Lower lobe of right lung (tissue), 2 donors: ENCODE measurements at regions not wholly inside any gene's neighbourhood (a gene's known extent, or its start where the extent isn't known, plus 50 kb on each side); places are given as distances from the start of the nearest gene placed in this dataset.

Experiments used
- ATAC-seq, 2 donors: fragments of 200-7000 bp; cut with Tn5 transposase; one replicate each; pipeline ENCODE4 v1.9.1; 2020 to 2022; ENCODE audit warnings: mild to moderate bottlenecking in 2 of 2, moderate library complexity in 2 of 2
- DNase-seq: peaks from one replicate; pipeline ENCODE4 v3.0.0-alpha.2; 2020
- H3K27ac ChIP-seq: fragments of 200-600 bp; one replicate; pipeline ENCODE4 v1.8.0; 2022
- H3K27me3 ChIP-seq: fragments of 200-600 bp; one replicate; pipeline ENCODE4 v1.8.0; 2022; ENCODE audit warnings: low read depth
- H3K36me3 ChIP-seq: fragments of 200-600 bp; one replicate; pipeline ENCODE4 v1.8.0; 2022; ENCODE audit warnings: mild to moderate bottlenecking
- H3K4me1 ChIP-seq: fragments of 200-600 bp; one replicate; pipeline ENCODE4 v1.8.0; 2022
- H3K4me3 ChIP-seq: fragments of 200-600 bp; one replicate; pipeline ENCODE4 v1.8.0; 2022; ENCODE audit warnings: mild to moderate bottlenecking
- H3K9me3 ChIP-seq: fragments of 200-600 bp; one replicate; pipeline ENCODE4 v1.8.0; 2022
- intact Hi-C: fragments of 100-400 bp; cut with DNase I; formaldehyde crosslinking; loops from one replicate; pipeline ENCODE4 v1.11.0; 2022
- TF ChIP-seq, protein P1 (sequence below): fragments of 200-600 bp; IDR thresholded peaks from one replicate; pipeline ENCODE4 v1.8.0; 2022; ENCODE audit warnings: antibody characterized with exemption, mild to moderate bottlenecking
- donor health status: DM: no; HTN: yes; CAD: no; lungs with severe emphysema.

DNA sequence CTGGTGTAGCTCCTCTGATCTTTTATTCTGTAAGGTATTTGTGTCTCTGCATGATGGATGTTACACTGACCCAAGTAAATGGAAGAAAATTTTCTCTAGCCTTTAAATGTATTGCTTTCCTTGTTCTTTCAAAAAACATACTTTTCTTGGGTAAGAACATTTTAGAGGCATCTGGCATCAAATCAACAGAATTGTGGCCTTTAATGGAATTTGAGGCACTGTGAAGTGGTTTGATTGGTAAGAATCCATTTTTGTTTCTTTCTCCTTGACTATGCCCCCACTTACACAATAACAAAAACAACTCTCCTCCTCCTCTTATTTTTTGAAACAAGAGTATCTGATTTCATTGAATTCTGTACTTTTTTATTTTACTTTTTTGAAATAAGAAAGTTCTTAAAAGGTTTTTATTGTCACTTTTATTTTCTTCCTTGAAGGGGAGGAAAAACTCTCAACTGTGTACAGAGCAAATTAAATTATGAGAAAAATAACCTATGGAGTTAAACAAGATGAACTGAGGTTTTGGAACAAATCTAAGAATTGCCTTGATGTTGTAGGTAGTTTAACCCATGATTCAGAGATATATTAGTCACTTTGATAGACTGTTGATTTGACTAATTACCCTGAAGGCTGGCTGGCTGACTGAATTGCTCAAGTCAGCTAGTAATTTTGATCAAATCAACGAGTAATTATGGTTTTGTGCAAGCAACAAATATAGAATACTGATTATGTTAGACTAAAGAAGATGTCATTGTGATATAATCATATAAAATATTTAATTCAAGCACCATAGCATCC, 146.4 kb downstream of the FHIP1A start:
- no peaks in the 10 kb centered on the region for H3K36me3 ChIP-seq
- H3K27me3 ChIP-seq, result no peaks in the 10 kb centered on the region
- ATAC-seq, result no peak
- H3K27ac ChIP-seq, result no peak overlapping the region
- no peaks in the 10 kb centered on the region for H3K9me3 ChIP-seq
- no peaks in the 10 kb centered on the region for H3K4me1 ChIP-seq
- no peak overlapping the region for H3K4me3 ChIP-seq
- DNase-seq, result no peak
- intact Hi-C loops, result no loop called here
- TF ChIP-seq, protein P1, sequence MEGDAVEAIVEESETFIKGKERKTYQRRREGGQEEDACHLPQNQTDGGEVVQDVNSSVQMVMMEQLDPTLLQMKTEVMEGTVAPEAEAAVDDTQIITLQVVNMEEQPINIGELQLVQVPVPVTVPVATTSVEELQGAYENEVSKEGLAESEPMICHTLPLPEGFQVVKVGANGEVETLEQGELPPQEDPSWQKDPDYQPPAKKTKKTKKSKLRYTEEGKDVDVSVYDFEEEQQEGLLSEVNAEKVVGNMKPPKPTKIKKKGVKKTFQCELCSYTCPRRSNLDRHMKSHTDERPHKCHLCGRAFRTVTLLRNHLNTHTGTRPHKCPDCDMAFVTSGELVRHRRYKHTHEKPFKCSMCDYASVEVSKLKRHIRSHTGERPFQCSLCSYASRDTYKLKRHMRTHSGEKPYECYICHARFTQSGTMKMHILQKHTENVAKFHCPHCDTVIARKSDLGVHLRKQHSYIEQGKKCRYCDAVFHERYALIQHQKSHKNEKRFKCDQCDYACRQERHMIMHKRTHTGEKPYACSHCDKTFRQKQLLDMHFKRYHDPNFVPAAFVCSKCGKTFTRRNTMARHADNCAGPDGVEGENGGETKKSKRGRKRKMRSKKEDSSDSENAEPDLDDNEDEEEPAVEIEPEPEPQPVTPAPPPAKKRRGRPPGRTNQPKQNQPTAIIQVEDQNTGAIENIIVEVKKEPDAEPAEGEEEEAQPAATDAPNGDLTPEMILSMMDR, result no peak

DNA sequence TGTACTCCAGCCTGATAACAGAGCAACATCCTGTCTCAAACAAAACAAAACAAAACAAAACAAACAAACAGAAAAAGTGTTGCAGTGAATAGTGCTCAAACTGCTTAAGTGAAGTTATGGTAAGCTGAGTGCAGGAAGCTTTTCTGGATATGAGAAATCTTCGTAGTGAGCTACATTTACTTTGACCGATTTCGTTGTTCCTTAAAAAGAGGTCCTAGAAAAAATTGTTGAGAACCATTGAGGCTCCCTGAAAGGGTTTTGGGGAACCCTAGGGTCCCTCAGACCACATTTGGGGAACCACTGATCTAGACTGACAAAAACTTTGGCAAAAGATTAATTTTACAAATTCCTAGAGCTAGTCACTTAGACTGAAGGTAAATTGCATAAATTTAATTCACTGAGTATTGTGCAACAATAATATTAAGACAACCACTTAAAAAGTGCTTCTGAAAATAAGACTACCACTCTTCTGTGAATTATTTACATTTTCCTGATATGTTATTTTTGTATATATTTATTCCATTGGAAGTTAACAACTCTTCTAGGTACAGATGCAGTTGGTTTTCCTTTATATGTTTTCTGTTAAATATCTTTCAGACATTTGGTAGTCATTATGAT, 149.6 kb downstream of the FHIP1A start:
- no peaks in the 10 kb centered on the region for H3K4me1 ChIP-seq
- no peak for ATAC-seq
- TF ChIP-seq, protein P1, result no peak
- DNase-seq, result no peak
- H3K4me3 ChIP-seq, result no peak overlapping the region
- H3K9me3 ChIP-seq, result no peaks in the 10 kb centered on the region
- H3K36me3 ChIP-seq, result no peaks in the 10 kb centered on the region
- H3K27ac ChIP-seq, result no peak overlapping the region
- H3K27me3 ChIP-seq, result no peaks in the 10 kb centered on the region
- intact Hi-C loops, result no loop called here

DNA sequence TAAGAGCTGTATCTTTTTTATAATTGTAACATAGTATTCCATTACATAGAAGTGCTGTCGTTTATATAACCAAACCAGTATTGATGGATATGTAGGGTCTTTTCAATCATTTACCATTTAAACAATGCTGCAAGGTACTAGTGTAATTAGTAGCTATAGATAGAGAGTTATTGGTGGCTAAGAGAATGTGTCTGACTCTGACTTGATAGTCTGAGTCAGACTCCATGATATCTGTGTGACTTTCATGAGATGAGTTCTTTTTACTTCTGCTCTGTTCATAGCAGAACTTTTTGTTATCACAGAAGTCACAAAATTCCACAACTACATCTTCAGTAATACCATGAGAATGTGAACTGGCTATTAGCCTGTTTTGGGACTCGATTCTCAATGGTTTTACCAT, 150.6 kb downstream of the FHIP1A start:
- Histone ChIP-seq H3K4me3 (no peak overlapping the region), H3K27me3 (no peaks in the 10 kb centered on the region), H3K36me3 (no peaks in the 10 kb centered on the region), H3K9me3 (no peaks in the 10 kb centered on the region), H3K27ac (no peak overlapping the region), H3K4me1 (no peaks in the 10 kb centered on the region)
- intact Hi-C loops, result no loop called here
- no peak for ATAC-seq
- TF ChIP-seq, protein P1, result no peak
- DNase-seq, result no peak

DNA sequence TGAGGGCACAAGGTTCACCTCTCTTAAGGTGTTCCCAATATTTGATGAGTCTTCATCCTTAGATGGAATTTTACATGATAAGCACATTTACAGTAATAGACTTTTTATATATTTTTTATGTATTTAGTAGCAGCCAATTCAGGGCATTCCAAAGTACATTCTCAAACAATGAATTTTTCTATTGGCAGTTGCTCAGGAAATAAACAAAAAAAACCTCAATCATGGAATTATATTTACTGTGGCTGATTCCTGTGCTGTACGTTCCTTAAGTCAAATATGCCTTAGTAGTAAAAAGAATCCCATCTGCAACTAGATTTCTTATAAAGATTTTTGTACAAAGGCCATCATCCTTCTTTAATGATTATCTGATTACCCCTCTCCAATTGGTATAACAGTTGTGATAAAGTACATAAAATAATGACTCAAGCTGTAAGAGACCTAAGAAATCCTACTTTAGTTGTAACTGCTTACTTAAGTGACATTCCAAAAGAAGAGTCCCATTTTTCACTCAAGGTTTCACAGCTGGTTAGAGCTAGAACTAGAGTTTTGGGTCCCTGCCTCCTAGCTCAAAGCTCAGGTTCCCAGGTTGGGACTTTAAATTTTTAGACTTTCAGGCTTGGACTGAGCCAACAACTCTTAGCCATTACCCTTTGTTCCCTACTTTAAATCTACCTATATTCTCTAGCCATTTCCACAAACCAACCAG, 152.7 kb downstream of the FHIP1A start:
- TF ChIP-seq, protein P1, result no peak
- DNase-seq, result no peak
- Histone ChIP-seq H3K36me3 (no peaks in the 10 kb centered on the region), H3K4me3 (no peak overlapping the region), H3K4me1 (no peaks in the 10 kb centered on the region), H3K27me3 (no peaks in the 10 kb centered on the region), H3K27ac (no peak overlapping the region), H3K9me3 (no peaks in the 10 kb centered on the region)
- intact Hi-C loops, result no loop called here
- ATAC-seq, result no peak

DNA sequence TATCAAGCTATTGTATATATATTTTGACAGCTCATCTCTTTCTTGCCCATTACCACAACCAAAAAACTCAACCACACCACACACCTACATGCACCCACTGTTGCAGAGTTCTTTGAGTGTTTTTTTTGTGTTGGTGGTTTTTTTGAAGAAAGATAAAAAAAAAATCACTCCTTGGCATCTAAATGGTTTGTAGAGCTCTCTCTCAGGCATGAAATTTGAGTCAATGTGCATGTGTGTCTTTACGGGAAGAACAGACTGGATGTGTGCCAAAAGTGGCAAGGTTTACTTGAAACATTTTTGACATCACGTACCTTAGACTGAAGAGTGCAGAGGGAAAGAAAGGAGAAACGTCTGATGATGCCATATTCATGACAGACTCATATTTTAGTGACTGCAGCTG, 154.2 kb downstream of the FHIP1A start:
- TF ChIP-seq, protein P1, result no peak
- DNase-seq (no peak), ATAC-seq (no peak)
- Histone ChIP-seq H3K36me3 (no peaks in the 10 kb centered on the region), H3K27ac (no peak overlapping the region), H3K9me3 (no peaks in the 10 kb centered on the region), H3K27me3 (no peaks in the 10 kb centered on the region), H3K4me3 (no peak overlapping the region), H3K4me1 (no peaks in the 10 kb centered on the region)
- intact Hi-C loops, result no loop called here
